Natural killer cell treated with Interleukin-12 subunit alpha and Interleukin-12 subunit beta and Interleukin-15 and Interleukin-18, amount 100 ng/mL, for 72 hours (primary cell): ENCODE measurements at regions not wholly inside any gene's neighbourhood (a gene's known extent, or its start where the extent isn't known, plus 50 kb on each side); places are given as distances from the start of the nearest gene placed in this dataset.
"Not testable (repeated sequence)": the region's sequence is repeated elsewhere in the genome, so short reads cannot be mapped to it uniquely, and the experiment has no call there.

Source experiments
- ATAC-seq, 2 donors: fragments of 150-1000 bp; cut with Tn5 transposase in 1 of 2; sonication (Bioruptor Pico), chemical (Tn5 transposase) in 1 of 2; 2 replicates each; pipeline ENCODE4 v1.10.0; 2021
- DNase-seq: peaks from one replicate; pipeline ENCODE4 v3.0.0; 2022; ENCODE audit warnings: low spot score
- H3K27ac Mint-ChIP-seq, 2 donors: 1 replicate in 1 of 2; 2 replicates in 1 of 2; pipeline ENCODE4 v1.8.0; 2022; ENCODE audit warnings: mixed read lengths in 2 of 2, mild to moderate bottlenecking in 1 of 2, moderate library complexity in 1 of 2
- H3K27me3 Mint-ChIP-seq, 2 donors: 1 replicate in 1 of 2; 2 replicates in 1 of 2; pipeline ENCODE4 v1.8.0; 2022; ENCODE audit warnings: mixed read lengths in 2 of 2
- H3K36me3 Mint-ChIP-seq: one replicate; pipeline ENCODE4 v1.8.0; 2022; ENCODE audit warnings: mixed read lengths
- H3K4me1 Mint-ChIP-seq, 2 donors: 1 replicate in 1 of 2; 2 replicates in 1 of 2; pipeline ENCODE4 v1.8.0; 2022; ENCODE audit warnings: low read depth in 2 of 2, mixed read lengths in 2 of 2, mild to moderate bottlenecking in 1 of 2
- H3K4me3 Mint-ChIP-seq: one replicate; pipeline ENCODE4 v1.8.0; 2022; ENCODE audit warnings: mixed read lengths
- H3K9me3 Mint-ChIP-seq: 2 replicates; pipeline ENCODE4 v1.8.0; 2022; ENCODE audit warnings: mixed read lengths

GRCh38 chr17:14575471-14575953 lies 274.6 kb downstream of the HS3ST3B1 start:
- peaks cover 3% of the 10 kb centered on the region for H3K9me3 Mint-ChIP-seq
- H3K4me1 Mint-ChIP-seq: no peaks in the 10 kb centered on the region
- H3K36me3 Mint-ChIP-seq: no peaks in the 10 kb centered on the region
- no peak overlapping the region for H3K4me3 Mint-ChIP-seq
- ATAC-seq (no peak), DNase-seq (no peak)
- peaks cover 12 to 22% of the 10 kb centered on the region in 2 donors for H3K27me3 Mint-ChIP-seq
- H3K27ac Mint-ChIP-seq: no peak overlapping the region

GRCh38 chr17:14560325-14560724 lies 259.4 kb downstream of the HS3ST3B1 start:
- Mint-ChIP-seq H3K4me1 (peaks cover 5 to 14% of the 10 kb centered on the region in 2 donors), H3K27me3 (peaks cover 0 to 13% of the 10 kb centered on the region in 2 donors)
- not testable (repeated sequence) for H3K36me3 Mint-ChIP-seq, H3K4me3 Mint-ChIP-seq, DNase-seq, H3K9me3 Mint-ChIP-seq, ATAC-seq, H3K27ac Mint-ChIP-seq

- H3K36me3 Mint-ChIP-seq: no peaks in the 10 kb centered on the region
- no peak overlapping the region for H3K27ac Mint-ChIP-seq
- peaks cover 5 to 14% of the 10 kb centered on the region in 2 donors for H3K4me1 Mint-ChIP-seq
- no peak for ATAC-seq
- DNase-seq: no peak
- peaks cover 0 to 13% of the 10 kb centered on the region in 2 donors for H3K27me3 Mint-ChIP-seq
- no peak overlapping the region for H3K4me3 Mint-ChIP-seq
- no peaks in the 10 kb centered on the region for H3K9me3 Mint-ChIP-seq
Observed at GRCh38 chr17:14559264-14560119, 258.6 kb downstream of the HS3ST3B1 start.

GRCh38 chr17:14557480-14557879 lies 256.6 kb downstream of the HS3ST3B1 start:
- no peak for ATAC-seq
- Mint-ChIP-seq H3K9me3 (no peaks in the 10 kb centered on the region), H3K27ac (peak overlapping the region in 1 of 2 donors; percentile 61), H3K4me3 (no peak overlapping the region), H3K36me3 (no peaks in the 10 kb centered on the region), H3K4me1 (peaks cover 5 to 17% of the 10 kb centered on the region in 2 donors), H3K27me3 (peaks cover 0 to 13% of the 10 kb centered on the region in 2 donors)
- DNase-seq: no peak

GRCh38 chr17:14553847-14554246 lies 253.0 kb downstream of the HS3ST3B1 start:
- H3K36me3 Mint-ChIP-seq: no peaks in the 10 kb centered on the region
- ATAC-seq: no peak
- H3K27ac Mint-ChIP-seq: peak overlapping the region in 1 of 2 donors; percentile 67
- H3K4me3 Mint-ChIP-seq: no peak overlapping the region
- no peak for DNase-seq
- H3K4me1 Mint-ChIP-seq: peaks cover 0 to 3% of the 10 kb centered on the region in 2 donors
- no peaks in the 10 kb centered on the region for H3K9me3 Mint-ChIP-seq
- peaks cover 0 to 4% of the 10 kb centered on the region in 2 donors for H3K27me3 Mint-ChIP-seq

GRCh38 chr17:14552306-14552705 lies 251.4 kb downstream of the HS3ST3B1 start:
- DNase-seq: no peak
- Mint-ChIP-seq H3K27me3 (peaks cover 0 to 7% of the 10 kb centered on the region in 2 donors), H3K4me3 (no peak overlapping the region), H3K36me3 (no peaks in the 10 kb centered on the region), H3K4me1 (peaks cover 0 to 3% of the 10 kb centered on the region in 2 donors), H3K9me3 (no peaks in the 10 kb centered on the region), H3K27ac (no peak overlapping the region)
- no peak for ATAC-seq

GRCh38 chr17:14547556-14547955 lies 246.7 kb downstream of the HS3ST3B1 start:
- Mint-ChIP-seq H3K9me3 (no peaks in the 10 kb centered on the region), H3K36me3 (no peaks in the 10 kb centered on the region), H3K27me3 (peaks cover 5 to 7% of the 10 kb centered on the region in 2 donors), H3K27ac (no peak overlapping the region), H3K4me1 (peaks cover 0 to 9% of the 10 kb centered on the region in 2 donors), H3K4me3 (no peak overlapping the region)
- no peak for DNase-seq
- no peak for ATAC-seq

- ATAC-seq (no peak), DNase-seq (no peak)
- no peak overlapping the region for H3K27ac Mint-ChIP-seq
- H3K36me3 Mint-ChIP-seq: no peaks in the 10 kb centered on the region
- H3K9me3 Mint-ChIP-seq: no peaks in the 10 kb centered on the region
- H3K4me3 Mint-ChIP-seq: no peak overlapping the region
- H3K27me3 Mint-ChIP-seq: peaks cover 10 to 12% of the 10 kb centered on the region in 2 donors
- peaks cover 0 to 11% of the 10 kb centered on the region in 2 donors for H3K4me1 Mint-ChIP-seq
Observed at GRCh38 chr17:14547016-14547415, 246.1 kb downstream of the HS3ST3B1 start.

- peaks cover 10 to 15% of the 10 kb centered on the region in 2 donors for H3K27me3 Mint-ChIP-seq
- no peak overlapping the region for H3K4me3 Mint-ChIP-seq
- no peaks in the 10 kb centered on the region for H3K9me3 Mint-ChIP-seq
- peaks cover 0 to 12% of the 10 kb centered on the region in 2 donors for H3K4me1 Mint-ChIP-seq
- H3K36me3 Mint-ChIP-seq: no peaks in the 10 kb centered on the region
- no peak for ATAC-seq
- no peak overlapping the region for H3K27ac Mint-ChIP-seq
- DNase-seq: no peak
Observed at GRCh38 chr17:14545156-14545906, 244.4 kb downstream of the HS3ST3B1 start.

GRCh38 chr17:14541714-14542113 lies 240.8 kb downstream of the HS3ST3B1 start:
- ATAC-seq (no peak), DNase-seq (no peak)
- no peak overlapping the region for H3K27ac Mint-ChIP-seq
- H3K9me3 Mint-ChIP-seq: no peaks in the 10 kb centered on the region
- peaks cover 0 to 12% of the 10 kb centered on the region in 2 donors for H3K4me1 Mint-ChIP-seq
- H3K4me3 Mint-ChIP-seq: no peak overlapping the region
- no peaks in the 10 kb centered on the region for H3K36me3 Mint-ChIP-seq
- peaks cover 10 to 18% of the 10 kb centered on the region in 2 donors for H3K27me3 Mint-ChIP-seq

- H3K4me3 Mint-ChIP-seq: no peak overlapping the region
- ATAC-seq: no peak
- H3K4me1 Mint-ChIP-seq: peaks cover 0 to 3% of the 10 kb centered on the region in 2 donors
- peaks cover under 1% of the 10 kb centered on the region for H3K36me3 Mint-ChIP-seq
- H3K9me3 Mint-ChIP-seq: no peaks in the 10 kb centered on the region
- peaks cover 8 to 21% of the 10 kb centered on the region in 2 donors for H3K27me3 Mint-ChIP-seq
- no peak overlapping the region for H3K27ac Mint-ChIP-seq
- no peak for DNase-seq
Observed at GRCh38 chr17:14539801-14540200, 238.9 kb downstream of the HS3ST3B1 start.

- DNase-seq, H3K4me1 Mint-ChIP-seq, H3K27me3 Mint-ChIP-seq, H3K27ac Mint-ChIP-seq, ATAC-seq, H3K4me3 Mint-ChIP-seq: not testable (repeated sequence)
- H3K9me3 Mint-ChIP-seq: peaks cover 12% of the 10 kb centered on the region
- H3K36me3 Mint-ChIP-seq: peaks cover 32% of the 10 kb centered on the region
Observed at GRCh38 chr17:14532242-14532641, 231.4 kb downstream of the HS3ST3B1 start.

- Mint-ChIP-seq H3K27me3 (peaks cover 0 to 2% of the 10 kb centered on the region in 2 donors), H3K9me3 (no peaks in the 10 kb centered on the region), H3K4me3 (no peak overlapping the region), H3K36me3 (no peaks in the 10 kb centered on the region), H3K27ac (no peak overlapping the region), H3K4me1 (peaks cover 13 to 16% of the 10 kb centered on the region in 2 donors)
- DNase-seq (no peak), ATAC-seq (no peak)
Observed at GRCh38 chr17:14525551-14526455, 224.9 kb downstream of the HS3ST3B1 start.
